A549 (cell line): ENCODE measurements at regions not wholly inside any gene's neighbourhood (a gene's known extent, or its start where the extent isn't known, plus 50 kb on each side); places are given as distances from the start of the nearest gene placed in this dataset.
"Not testable (repeated sequence)": the region's sequence is repeated elsewhere in the genome, so short reads cannot be mapped to it uniquely, and the experiment has no call there.

Experiments used
- ATAC-seq, 2 experiments: fragments of 200-7000 bp in 1 of 2; fragments of >200 bp in 1 of 2; cut with Nextera tagmentation in 1 of 2; cut with Tn5 transposase in 1 of 2; 3 replicates each; pipeline versions ENCODE4 v1.8.0 to v1.9.1; 2018 to 2020; ENCODE audit warnings: mild to moderate bottlenecking in 1 of 2, moderate library complexity in 1 of 2
- CTCF ChIA-PET: fragments of 300-600 bp; sonication (Branson Sonifier 250); formaldehyde crosslinking; extraction: SDS; loops from one replicate; lab custom pipeline; 2021; ENCODE audit warnings: antibody characterized with exemption, inconsistent platforms; lab: Yijun Ruan, JAX
- POLR2A ChIA-PET: fragments of 350-600 bp; formaldehyde crosslinking; extraction: SDS; loops from one replicate; lab custom pipeline; 2021; ENCODE audit warnings: antibody characterized with exemption, inconsistent platforms; lab: Yijun Ruan, JAX
- DNase-seq, 2 experiments: peaks; one replicate each; pipeline versions ENCODE4 v3.0.0 to v3.0.0-alpha.2; 2011 to 2016; ENCODE audit warnings: low read depth in 1 of 2, low spot score in 1 of 2
- FAIRE-seq: peaks from 2 replicates; lab custom pipeline; 2011; peaks lifted over from hg19 to GRCh38; lab: Jason Lieb, UNC
- H3K27ac ChIP-seq, 2 experiments: fragments of >200 bp; sonication (Bioruptor Twin); formaldehyde crosslinking; 3 replicates each; pipeline ENCODE4 v1.5.1; 2016 to 2017
- H3K4me1 ChIP-seq: fragments of >200 bp; sonication (Bioruptor Twin); formaldehyde crosslinking; 3 replicates; pipeline ENCODE4 v1.6.1; 2016
- H3K4me2 ChIP-seq: fragments of >200 bp; sonication (Bioruptor Twin); formaldehyde crosslinking; 3 replicates; pipeline ENCODE4 v1.6.1; 2016
- H3K4me3 ChIP-seq: fragments of >200 bp; sonication (Bioruptor Twin); formaldehyde crosslinking; 3 replicates; pipeline ENCODE4 v1.5.1; 2016
- H3K9me3 ChIP-seq: fragments of >200 bp; sonication (Bioruptor Twin); formaldehyde crosslinking; 3 replicates; pipeline ENCODE4 v1.6.1; 2016
- ATOH8 ChIP-seq: fragments of 250-450 bp; sonication (Bioruptor Pico); IDR thresholded peaks from 2 replicates; pipeline ENCODE4 v1.5.0; 2020; ENCODE audit warnings: low read depth, mild to moderate bottlenecking, moderate library complexity
- BHLHE40 ChIP-seq: IDR thresholded peaks from 2 replicates; pipeline ENCODE4 v1.6.1; 2012; ENCODE audit warnings: low read depth, low read length, inconsistent platforms
- CBX8 ChIP-seq: fragments of 200-600 bp; sonication (generic); IDR thresholded peaks from 2 replicates; pipeline ENCODE4 v1.6.1; 2016
- CEBPB ChIP-seq, 2 experiments: fragments of >200 bp in 1 of 2; sonication (Bioruptor Twin) in 1 of 2; formaldehyde crosslinking in 1 of 2; IDR thresholded peaks; 2 replicates each; pipeline ENCODE4 v1.6.1; 2012 to 2016
- CHD2 ChIP-seq: fragments of 150-350 bp; IDR thresholded peaks from 2 replicates; pipeline ENCODE4 v1.6.1; 2014; ENCODE audit warnings: low read length; ENCODE audit not compliant: partially characterized antibody
- CHD4 ChIP-seq: fragments of 200-600 bp; sonication (generic); IDR thresholded peaks from 2 replicates; pipeline ENCODE4 v1.6.1; 2016; ENCODE audit warnings: antibody characterized with exemption, mild to moderate bottlenecking, borderline replicate concordance
- E2F6 ChIP-seq: IDR thresholded peaks from 2 replicates; pipeline ENCODE4 v1.6.1; 2012; ENCODE audit warnings: low read depth, borderline replicate concordance
- FOXS1 ChIP-seq: fragments of 250-450 bp; sonication (Bioruptor Pico); IDR thresholded peaks from 2 replicates; pipeline ENCODE4 v1.5.0; 2020; ENCODE audit warnings: mild to moderate bottlenecking, moderate library complexity
- HMGXB4 ChIP-seq: fragments of 250-450 bp; sonication (Bioruptor Pico); IDR thresholded peaks from 2 replicates; pipeline ENCODE4 v1.5.0; 2021; ENCODE audit warnings: mild to moderate bottlenecking, moderate library complexity, borderline replicate concordance
- JUN ChIP-seq, 2 experiments: fragments of >200 bp; sonication (Bioruptor Twin); formaldehyde crosslinking; IDR thresholded peaks; 2 replicates in 1 of 2; 3 replicates in 1 of 2; pipeline ENCODE4 v1.6.1; 2016 to 2017
- JUNB ChIP-seq: fragments of >200 bp; sonication (Bioruptor Twin); formaldehyde crosslinking; IDR thresholded peaks from 2 replicates; pipeline ENCODE4 v1.6.1; 2016
- MAFK ChIP-seq: fragments of 450-650 bp; IDR thresholded peaks from 2 replicates; pipeline ENCODE4 v1.6.1; 2014; ENCODE audit not compliant: partially characterized antibody
- MAZ ChIP-seq: fragments of 150-350 bp; IDR thresholded peaks from 2 replicates; pipeline ENCODE4 v1.6.1; 2014; ENCODE audit warnings: antibody characterized with exemption, low read depth, low read length, borderline replicate concordance
- PBX3 ChIP-seq: IDR thresholded peaks from 2 replicates; pipeline ENCODE4 v1.6.1; 2012
- POLR2A ChIP-seq: IDR thresholded peaks from 2 replicates; pipeline ENCODE4 v1.6.1; 2012; ENCODE audit warnings: mild to moderate bottlenecking, low read length
- REST ChIP-seq: fragments of 200-600 bp; sonication (generic); IDR thresholded peaks from 2 replicates; pipeline ENCODE4 v1.6.1; 2016; ENCODE audit warnings: antibody characterized with exemption, mild to moderate bottlenecking, moderate library complexity
- SMC3 ChIP-seq: fragments of >200 bp; sonication (Bioruptor Twin); formaldehyde crosslinking; IDR thresholded peaks from 3 replicates; pipeline ENCODE4 v1.6.1; 2018; ENCODE audit warnings: inconsistent platforms
- SREBF2 ChIP-seq: fragments of 450-650 bp; IDR thresholded peaks from 2 replicates; pipeline ENCODE4 v1.6.1; 2014; ENCODE audit warnings: mild to moderate bottlenecking, moderate library complexity
- TP53 ChIP-seq: fragments of 250-450 bp; sonication (Bioruptor Pico); IDR thresholded peaks from 2 replicates; pipeline ENCODE4 v1.5.0; 2021; ENCODE audit warnings: mild to moderate bottlenecking, moderate library complexity
- ZC3H11A ChIP-seq: fragments of 450-650 bp; IDR thresholded peaks from 2 replicates; pipeline ENCODE4 v1.6.1; 2014; ENCODE audit warnings: antibody characterized with exemption, mild to moderate bottlenecking
- ZFP36 ChIP-seq: fragments of 450-650 bp; IDR thresholded peaks from 2 replicates; pipeline ENCODE4 v1.6.1; 2014; ENCODE audit warnings: borderline replicate concordance; ENCODE audit not compliant: partially characterized antibody
- ZSCAN20 ChIP-seq: fragments of 250-450 bp; sonication (Bioruptor Pico); IDR thresholded peaks from 2 replicates; pipeline ENCODE4 v1.8.0; 2022; ENCODE audit warnings: mild to moderate bottlenecking, moderate library complexity
- WGBS: methylation state at CpG from one replicate; pipeline ENCODE4 v1.1.6; 2017; ENCODE audit errors: missing lambda C conversion rate; 5-methylcytosine and 5-hydroxymethylcytosine counted together

GRCh38 chr4:97317671-97318070 lies 825.6 kb downstream of the STPG2 start:
- WGBS, result 11% methylated on average over 2 of the region's 2 CpGs
- no peaks in the 10 kb centered on the region for H3K9me3 ChIP-seq
- H3K4me1 ChIP-seq, result no peaks in the 10 kb centered on the region
- H3K4me2 ChIP-seq, result no peak overlapping the region
- H3K27ac ChIP-seq, result no peak overlapping the region
- FAIRE-seq (no peak), ATAC-seq (no peak), DNase-seq (no peak)
- CTCF ChIA-PET, result no interaction called here
- H3K4me3 ChIP-seq, result no peak overlapping the region
- TF ChIP-seq BHLHE40 (no peak), SMC3 (no peak), JUN (IDR thresholded peaks at IDR 0.05) (no peak), SREBF2 (no peak), MAFK (no peak), FOXS1 (CRISPR knock-in tag) (no peak), ZSCAN20 (CRISPR knock-in tag) (no peak), ZC3H11A (no peak), REST (no peak), PBX3 (no peak), JUNB (no peak), CEBPB (IDR thresholded peaks at IDR 0.05) (no peak), MAZ (no peak), TP53 (CRISPR knock-in tag) (no peak), POLR2A (no peak), E2F6 (no peak), CBX8 (no peak), ATOH8 (CRISPR knock-in tag) (no peak)
- POLR2A ChIA-PET, result no interaction called here

DNA sequence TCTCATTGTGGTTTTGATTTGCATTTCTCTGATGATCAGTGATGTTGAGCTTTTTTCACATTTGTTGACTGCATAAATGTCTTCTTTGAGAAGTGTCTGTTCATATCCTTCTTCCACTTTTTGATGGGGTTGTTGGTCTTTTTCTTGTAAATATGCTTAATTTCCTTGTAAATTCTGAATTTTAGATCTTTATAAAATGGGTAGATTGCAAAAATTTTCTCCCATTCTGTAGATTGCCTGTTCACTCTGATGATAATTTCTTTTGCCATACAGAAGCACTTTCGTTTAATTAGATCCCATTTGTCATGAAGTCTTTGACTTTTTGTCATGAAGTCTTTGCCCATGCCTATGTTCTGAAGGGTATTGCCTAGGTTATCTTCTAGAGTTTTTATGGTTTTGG lies 817.5 kb downstream of the STPG2 start:
- DNase-seq, CTCF ChIA-PET, POLR2A ChIA-PET, H3K9me3 ChIP-seq, H3K27ac ChIP-seq, FAIRE-seq, H3K4me3 ChIP-seq, ATAC-seq, H3K4me1 ChIP-seq, H3K4me2 ChIP-seq: not testable (repeated sequence)
- WGBS, result 3% methylated on average over 1 of the region's 1 CpG

DNA sequence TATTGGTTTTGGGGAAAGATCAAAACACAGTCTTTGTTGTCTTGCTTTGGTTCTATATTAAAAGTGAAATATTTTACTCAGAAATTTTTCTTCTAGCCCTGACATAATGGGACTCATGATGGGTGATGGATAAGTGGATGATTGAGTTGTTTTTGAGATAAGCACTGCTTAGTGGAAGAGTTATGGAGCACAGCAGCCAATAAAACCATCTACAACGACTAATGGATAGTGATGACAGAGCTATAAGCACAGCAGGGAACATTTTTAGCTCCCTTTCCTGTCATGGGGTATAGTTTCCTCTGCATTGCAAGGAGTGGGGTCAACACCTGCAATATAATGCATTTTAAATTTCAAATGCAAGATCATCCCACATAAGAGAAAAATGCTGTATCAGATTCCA lies 812.4 kb downstream of the STPG2 start:
- no peak for ATAC-seq
- WGBS, result 0% methylated on average over 1 of the region's 1 CpG
- Histone ChIP-seq H3K4me3 (no peak overlapping the region), H3K4me2 (no peak overlapping the region), H3K4me1 (no peaks in the 10 kb centered on the region), H3K9me3 (no peaks in the 10 kb centered on the region), H3K27ac (no peak overlapping the region)
- no peak for DNase-seq
- TF ChIP-seq HMGXB4 (CRISPR knock-in tag) (no peak), CHD2 (no peak), CEBPB (IDR thresholded peaks at IDR 0.05) (no peak), ZFP36 (no peak), CHD4 (no peak)
- CTCF ChIA-PET, result no interaction called here
- FAIRE-seq, result no peak
- POLR2A ChIA-PET, result no interaction called here
